GM12891 (cell line): ENCODE measurements at regions not wholly inside any gene's neighbourhood (a gene's known extent, or its start where the extent isn't known, plus 50 kb on each side); places are given as distances from the start of the nearest gene placed in this dataset.

Experiments
- POLR2A ChIP-seq: IDR thresholded peaks from 2 replicates; pipeline ENCODE4 v1.6.1; 2011; ENCODE audit warnings: low read depth, low read length, control low read depth
- POLR2AphosphoS5 ChIP-seq: IDR thresholded peaks from 2 replicates; pipeline ENCODE4 v1.6.1; 2011; ENCODE audit warnings: low read depth, low read length, control low read depth
- SPI1 ChIP-seq: IDR thresholded peaks from 2 replicates; pipeline ENCODE4 v1.6.1; 2011; ENCODE audit warnings: low read depth, low read length, control low read depth
- TAF1 ChIP-seq: IDR thresholded peaks from 2 replicates; pipeline ENCODE4 v1.6.1; 2011; ENCODE audit warnings: low read depth, low read length, control low read depth

DNA sequence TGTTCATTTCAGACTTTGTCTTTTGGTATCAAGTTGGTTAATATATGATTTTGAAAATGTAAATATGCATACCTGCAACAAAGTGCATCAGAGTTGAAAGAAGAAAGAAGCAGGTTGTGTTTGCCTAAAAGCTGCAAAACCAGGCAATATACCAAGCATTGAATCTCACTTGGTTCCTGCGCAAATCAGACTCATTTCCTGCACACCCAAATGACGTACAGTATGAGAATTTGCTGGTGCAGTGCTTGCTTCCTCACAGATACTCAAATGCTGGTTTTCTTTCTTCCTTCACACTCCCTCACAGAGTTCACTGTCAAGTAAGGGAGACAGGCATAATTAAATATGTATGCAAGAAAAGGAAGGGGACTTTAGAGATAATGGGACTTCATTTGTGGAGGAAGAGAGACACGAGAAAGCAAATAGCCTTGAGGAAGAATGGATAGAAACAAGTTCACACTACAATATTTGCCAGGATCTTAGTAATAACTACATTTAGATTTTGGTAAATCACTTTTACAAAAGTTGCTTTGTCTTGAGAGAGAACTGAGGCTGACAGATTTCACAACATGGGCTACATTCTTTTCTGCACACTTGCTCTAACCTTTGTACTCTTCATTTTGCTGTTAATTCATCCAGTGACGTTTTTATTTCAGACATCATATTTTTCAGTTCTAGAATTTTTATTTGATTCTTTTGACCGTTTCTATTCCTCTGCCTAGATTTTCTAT, 56.9 kb upstream of the AOAH start:
- TF ChIP-seq POLR2A (no peak), TAF1 (no peak), POLR2AphosphoS5 (no peak), SPI1 (no peak)
